Astrocyte (in vitro differentiated cells and primary cell): ENCODE measurements at regions not wholly inside any gene's neighbourhood (a gene's known extent, or its start where the extent isn't known, plus 50 kb on each side); places are given as distances from the start of the nearest gene placed in this dataset.

Experiments
- DNase-seq: peaks from one replicate; pipeline ENCODE4 v3.0.0-alpha.2; 2010; ENCODE audit warnings: low read depth
- FAIRE-seq: peaks from 2 replicates; lab custom pipeline; 2011; peaks lifted over from hg19 to GRCh38; lab: Jason Lieb, UNC
- H2AFZ ChIP-seq: 2 replicates; pipeline ENCODE4 v1.6.0; 2012; ENCODE audit warnings: low read depth, low read length, inconsistent platforms
- H3K27ac ChIP-seq: 2 replicates; pipeline ENCODE4 v1.5.1; 2011; ENCODE audit warnings: low read depth, low read length, inconsistent platforms
- H3K27me3 ChIP-seq: 2 replicates; pipeline ENCODE4 v1.6.0; 2011; ENCODE audit warnings: low read length, inconsistent platforms; ENCODE audit not compliant: insufficient read depth
- H3K36me3 ChIP-seq: 2 replicates; pipeline ENCODE4 v1.5.1; 2011; ENCODE audit warnings: low read length, inconsistent platforms; ENCODE audit not compliant: insufficient read depth
- H3K4me1 ChIP-seq: 2 replicates; pipeline ENCODE4 v1.5.1; 2011; ENCODE audit warnings: low read length, inconsistent platforms; ENCODE audit not compliant: insufficient read depth
- H3K4me2 ChIP-seq: 2 replicates; pipeline ENCODE4 v1.6.0; 2012; ENCODE audit warnings: low read length, inconsistent platforms
- H3K4me3 ChIP-seq: 2 replicates; pipeline ENCODE4 v1.5.1; 2011; ENCODE audit warnings: low read depth, mild to moderate bottlenecking, low read length, inconsistent platforms; ENCODE audit not compliant: insufficient read depth
- H3K79me2 ChIP-seq: 2 replicates; pipeline ENCODE4 v1.6.0; 2012; ENCODE audit warnings: mild to moderate bottlenecking, low read length, inconsistent platforms; ENCODE audit not compliant: insufficient read depth
- H3K9ac ChIP-seq: 2 replicates; pipeline ENCODE4 v1.6.0; 2012; ENCODE audit warnings: mild to moderate bottlenecking, low read length, inconsistent platforms
- H3K9me3 ChIP-seq: 2 replicates; pipeline ENCODE4 v1.5.1; 2012; ENCODE audit warnings: low read depth, mild to moderate bottlenecking, low read length, inconsistent platforms; ENCODE audit not compliant: insufficient read depth
- H4K20me1 ChIP-seq: 2 replicates; pipeline ENCODE4 v1.6.0; 2012; ENCODE audit warnings: low read length, inconsistent platforms; ENCODE audit not compliant: insufficient read depth
- H3K27ac Mint-ChIP-seq: one replicate; pipeline ENCODE4 v1.8.0; 2021; ENCODE audit warnings: mild to moderate bottlenecking, mixed read lengths; ENCODE audit not compliant: unreplicated experiment
- H3K27me3 Mint-ChIP-seq: one replicate; pipeline ENCODE4 v1.8.0; 2021; ENCODE audit warnings: low read depth, mixed read lengths; ENCODE audit not compliant: unreplicated experiment
- H3K36me3 Mint-ChIP-seq: one replicate; pipeline ENCODE4 v1.8.0; 2021; ENCODE audit warnings: low read depth, mixed read lengths; ENCODE audit not compliant: unreplicated experiment
- H3K4me1 Mint-ChIP-seq: one replicate; pipeline ENCODE4 v1.8.0; 2021; ENCODE audit warnings: low read depth, mixed read lengths; ENCODE audit not compliant: unreplicated experiment
- H3K4me3 Mint-ChIP-seq: one replicate; pipeline ENCODE4 v1.8.0; 2021; ENCODE audit warnings: mild to moderate bottlenecking, moderate library complexity, mixed read lengths; ENCODE audit not compliant: unreplicated experiment
- H3K9me3 Mint-ChIP-seq: one replicate; pipeline ENCODE4 v1.8.0; 2021; ENCODE audit warnings: mild to moderate bottlenecking, mixed read lengths; ENCODE audit not compliant: unreplicated experiment
- CTCF ChIP-seq: IDR thresholded peaks from 2 replicates; pipeline ENCODE4 v1.5.1; 2011; ENCODE audit warnings: low read depth, mild to moderate bottlenecking, inconsistent platforms, low read length, moderate library complexity; ENCODE audit not compliant: insufficient read depth
- EZH2 ChIP-seq: IDR thresholded peaks from 2 replicates; pipeline ENCODE4 v1.6.1; 2012; ENCODE audit warnings: mild to moderate bottlenecking, low read length, inconsistent platforms; ENCODE audit not compliant: insufficient read depth

DNA sequence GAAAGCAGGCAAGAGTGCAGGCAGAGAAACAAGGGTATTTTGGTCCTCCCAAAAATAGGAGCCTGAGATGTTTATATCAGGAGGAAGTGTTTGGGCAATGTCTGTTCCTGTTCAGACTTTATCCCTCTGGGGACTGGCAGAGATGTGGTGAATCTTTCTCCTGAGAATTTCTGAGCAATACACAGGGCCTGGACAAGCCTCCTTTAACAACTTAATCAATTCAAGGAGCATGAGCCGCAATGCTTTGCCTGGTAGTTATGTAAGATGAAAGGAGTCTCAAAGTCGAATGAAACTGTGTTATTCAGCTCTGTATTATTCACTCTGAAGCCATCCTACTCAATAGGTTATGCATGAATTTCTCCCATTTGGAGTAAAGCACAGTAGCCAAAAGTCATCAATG lies 365.6 kb downstream of the MAN2A1 start:
- no peak overlapping the region for H2AFZ ChIP-seq
- Mint-ChIP-seq H3K9me3 (no peaks in the 10 kb centered on the region), H3K4me1 (peaks cover 18% of the 10 kb centered on the region)

GRCh38 chr5:110056580-110057114 lies 366.9 kb downstream of the MAN2A1 start:
- no peak for DNase-seq
- Histone ChIP-seq H3K27me3 (no peaks in the 10 kb centered on the region), H3K4me2 (no peak overlapping the region), H3K27ac (no peak overlapping the region), H3K4me3 (no peak overlapping the region), H3K4me1 (peaks cover 4% of the 10 kb centered on the region), H3K36me3 (no peaks in the 10 kb centered on the region), H3K79me2 (no peaks in the 10 kb centered on the region), H2AFZ (no peak overlapping the region), H4K20me1 (no peaks in the 10 kb centered on the region), H3K9ac (no peak overlapping the region), H3K9me3 (no peaks in the 10 kb centered on the region)
- Mint-ChIP-seq H3K27me3 (no peaks in the 10 kb centered on the region), H3K36me3 (no peaks in the 10 kb centered on the region), H3K9me3 (no peaks in the 10 kb centered on the region), H3K27ac (no peak overlapping the region), H3K4me1 (peaks cover 18% of the 10 kb centered on the region), H3K4me3 (no peak overlapping the region)
- no peak for TF ChIP-seq CTCF
- no peak for TF ChIP-seq EZH2
- FAIRE-seq, result no peak

More for the DNA sequence above, 365.6 kb downstream of the MAN2A1 start:
- no peaks in the 10 kb centered on the region for H3K79me2 ChIP-seq
- Mint-ChIP-seq H3K27ac (no peak overlapping the region), H3K4me3 (no peak overlapping the region), H3K27me3 (no peaks in the 10 kb centered on the region), H3K36me3 (no peaks in the 10 kb centered on the region)
- H3K9me3 ChIP-seq, result no peaks in the 10 kb centered on the region
- H3K4me2 ChIP-seq, result peak overlapping the region; percentile 8
- no peak overlapping the region for H3K27ac ChIP-seq
- no peaks in the 10 kb centered on the region for H3K36me3 ChIP-seq
- peak; percentile 67 for DNase-seq
- FAIRE-seq, result no peak
- no peaks in the 10 kb centered on the region for H4K20me1 ChIP-seq
- peaks cover 4% of the 10 kb centered on the region for H3K4me1 ChIP-seq
- TF ChIP-seq EZH2 (no peak), CTCF (no peak)
- H3K9ac ChIP-seq, result no peak overlapping the region
- H3K27me3 ChIP-seq, result no peaks in the 10 kb centered on the region
- H3K4me3 ChIP-seq, result no peak overlapping the region

GRCh38 chr5:110058175-110058574 lies 368.4 kb downstream of the MAN2A1 start:
- H3K4me2 ChIP-seq, result no peak overlapping the region
- Mint-ChIP-seq H3K4me1 (peaks cover 18% of the 10 kb centered on the region), H3K36me3 (no peaks in the 10 kb centered on the region), H3K4me3 (no peak overlapping the region), H3K27ac (no peak overlapping the region), H3K9me3 (no peaks in the 10 kb centered on the region), H3K27me3 (no peaks in the 10 kb centered on the region)
- DNase-seq, result no peak
- H3K9me3 ChIP-seq, result no peaks in the 10 kb centered on the region
- no peak for TF ChIP-seq CTCF
- no peak for TF ChIP-seq EZH2
- H2AFZ ChIP-seq, result no peak overlapping the region
- no peak overlapping the region for H3K27ac ChIP-seq
- H3K4me3 ChIP-seq, result no peak overlapping the region
- H3K36me3 ChIP-seq, result no peaks in the 10 kb centered on the region
- no peaks in the 10 kb centered on the region for H4K20me1 ChIP-seq
- no peaks in the 10 kb centered on the region for H3K79me2 ChIP-seq
- FAIRE-seq, result no peak
- no peaks in the 10 kb centered on the region for H3K27me3 ChIP-seq
- H3K4me1 ChIP-seq, result peaks cover 4% of the 10 kb centered on the region
- no peak overlapping the region for H3K9ac ChIP-seq
